ENCODE measurements at regions not wholly inside any gene's neighbourhood (a gene's known extent, or its start where the extent isn't known, plus 50 kb on each side); places are given as distances from the start of the nearest gene placed in this dataset.

- TF ChIP-seq AFF4 (CRISPR knock-in tag; IDR thresholded peaks at IDR 0.05), result no peak
- peak; percentile 85; the same call in 1 of the 2 replicates for TF ChIP-seq ZNF766 (CRISPR knock-in tag; IDR thresholded peaks at IDR 0.05; ENCODE audit: borderline replicate concordance)
- TF ChIP-seq ZNF30 (CRISPR knock-in tag; IDR thresholded peaks at IDR 0.05), result no peak
- TF ChIP-seq MEIS1 (CRISPR knock-in tag; IDR thresholded peaks at IDR 0.05; ENCODE audit: borderline replicate concordance), result no peak
- no peak for TF ChIP-seq SIX4 (CRISPR knock-in tag; IDR thresholded peaks at IDR 0.05)
- no peak for TF ChIP-seq SRF (IDR thresholded peaks at IDR 0.05; ENCODE audit: low read depth, low read length)
- TF ChIP-seq ZNF251 (CRISPR knock-in tag; IDR thresholded peaks at IDR 0.05), result no peak
- TF ChIP-seq AHR (CRISPR knock-in tag; IDR thresholded peaks at IDR 0.05), result no peak
- peak; percentile 47; the same call in 1 of the 2 replicates for TF ChIP-seq SAP130 (CRISPR knock-in tag; IDR thresholded peaks at IDR 0.05; ENCODE audit: low read depth)
- peak; percentile 81 for TF ChIP-seq RBFOX2 (IDR thresholded peaks at IDR 0.05; ENCODE audit: low read depth, low read length)
- TF ChIP-seq FOSL2 (CRISPR knock-in tag; IDR thresholded peaks at IDR 0.05), result no peak
- 0 out of 2 replicates have a peak, but pooled peaks have one; percentile 37 for TF ChIP-seq IRF9 (CRISPR knock-in tag; IDR thresholded peaks at IDR 0.05; ENCODE audit: borderline replicate concordance)
- TF ChIP-seq HNRNPL (IDR thresholded peaks at IDR 0.05; ENCODE audit: low read depth, low read length), result no peak
- no peak for TF ChIP-seq ZNF747 (CRISPR knock-in tag; IDR thresholded peaks at IDR 0.05; ENCODE audit: borderline replicate concordance)
- TF ChIP-seq ETV5 (CRISPR knock-in tag; IDR thresholded peaks at IDR 0.05; ENCODE audit: borderline replicate concordance), result 0 out of 2 replicates have a peak, but pooled peaks have one; percentile 6
- TF ChIP-seq TERF1 (CRISPR knock-in tag; IDR thresholded peaks at IDR 0.05), result no peak
- no peak for TF ChIP-seq TAF15 (IDR thresholded peaks at IDR 0.05; ENCODE audit: low read depth, low read length, poor library complexity, severe bottlenecking)
- TF ChIP-seq TMF1 (CRISPR knock-in tag; IDR thresholded peaks at IDR 0.05; ENCODE audit: low read depth), result no peak
- no peak for TF ChIP-seq ZNF441 (CRISPR knock-in tag; IDR thresholded peaks at IDR 0.05; ENCODE audit: borderline replicate concordance)
- peak; percentile 18; the same call in 1 of the 2 replicates for TF ChIP-seq ZNF333 (CRISPR knock-in tag; IDR thresholded peaks at IDR 0.05; ENCODE audit: borderline replicate concordance)
- TF ChIP-seq MAFF (IDR thresholded peaks at IDR 0.05; ENCODE audit: low read depth, low read length), result no peak
- no peak for TF ChIP-seq NKX3-1 (CRISPR knock-in tag; IDR thresholded peaks at IDR 0.05)
- TF ChIP-seq GTF2F1 (IDR thresholded peaks at IDR 0.05; ENCODE audit: low read length), result no peak
- no peak for TF ChIP-seq MXD4 (CRISPR knock-in tag; IDR thresholded peaks at IDR 0.05)
- TF ChIP-seq TEAD2 (CRISPR knock-in tag; IDR thresholded peaks at IDR 0.05), result no peak
These were observed 53.7 kb upstream of the KDM4C start (continued) for GRCh38 chr9:6703898-6704639.
